Sigmoid colon (tissue), 6 donors: ENCODE measurements at regions not wholly inside any gene's neighbourhood (a gene's known extent, or its start where the extent isn't known, plus 50 kb on each side); places are given as distances from the start of the nearest gene placed in this dataset.

ENCODE experiments used
- DNase-seq: peaks from one replicate; pipeline ENCODE4 v3.0.0-alpha.2; 2019
- H3K27ac ChIP-seq, 4 donors: fragments of 200-600 bp; sonication (generic); one replicate each; pipeline ENCODE4 v1.5.1; 2016 to 2019; ENCODE audit warnings: mild to moderate bottlenecking in 1 of 4
- H3K27me3 ChIP-seq, 3 donors: fragments of 200-600 bp; sonication (generic); one replicate each; pipeline ENCODE4 v1.5.1; 2019; ENCODE audit warnings: mild to moderate bottlenecking in 1 of 3
- H3K36me3 ChIP-seq, 4 donors: fragments of 200-600 bp; sonication (generic); one replicate each; pipeline ENCODE4 v1.5.1; 2016 to 2019
- H3K4me1 ChIP-seq, 4 donors: fragments of 200-600 bp; sonication (generic); one replicate each; pipeline ENCODE4 v1.5.1; 2017 to 2019
- H3K4me3 ChIP-seq, 4 donors: fragments of 200-600 bp; sonication (generic); one replicate each; pipeline ENCODE4 v1.5.1; 2017 to 2019; ENCODE audit warnings: mild to moderate bottlenecking in 2 of 4, moderate library complexity in 1 of 4
- H3K9me3 ChIP-seq, 4 donors: fragments of 200-600 bp in 3 of 4; sonication (generic) in 3 of 4; one replicate each; pipeline versions ENCODE4 v1.5.1 to v1.6.1; 2013 to 2019
- CTCF ChIP-seq, 4 experiments: fragments of 450-650 bp in 3 of 4; fragments of 200-600 bp in 1 of 4; IDR thresholded peaks; one replicate each; pipeline ENCODE4 v1.5.1; 2016 to 2019; ENCODE audit warnings: antibody characterized with exemption in 4 of 4, mild to moderate bottlenecking in 3 of 4, moderate library complexity in 2 of 4
- EP300 ChIP-seq, 4 donors: sonication (generic); formaldehyde crosslinking; IDR thresholded peaks; one replicate each; pipeline ENCODE4 v1.6.1; 2017; ENCODE audit warnings: antibody characterized with exemption in 4 of 4
- POLR2A ChIP-seq, 2 donors: fragments of 450-650 bp; IDR thresholded peaks; one replicate each; pipeline ENCODE4 v1.6.1; 2016; ENCODE audit warnings: antibody characterized with exemption in 2 of 2, mild to moderate bottlenecking in 2 of 2, moderate library complexity in 2 of 2
- POLR2AphosphoS5 ChIP-seq, 4 donors: sonication (generic); formaldehyde crosslinking; IDR thresholded peaks; one replicate each; pipeline ENCODE4 v1.6.1; 2017; ENCODE audit warnings: antibody characterized with exemption in 4 of 4
- WGBS, 2 donors: extraction: QIAGEN DNeasy Blood & Tissue Kit; methylation state at CpG; one replicate each; pipeline ENCODE4 v1.1.7; 2013; 5-methylcytosine and 5-hydroxymethylcytosine counted together
- intact Hi-C: fragments of 100-400 bp; cut with DNase I; formaldehyde crosslinking; loops from one replicate; pipeline ENCODE4 v1.15.1; 2023
- donor health status: healthy with polysubstance abuse.
- donor health status: healthy.

GRCh38 chr3:117171124-117171523 lies 461.5 kb downstream of the TUSC7 start:
- Histone ChIP-seq H3K27ac (no peak overlapping the region), H3K36me3 (no peaks in the 10 kb centered on the region), H3K4me1 (no peaks in the 10 kb centered on the region), H3K27me3 (no peaks in the 10 kb centered on the region), H3K4me3 (no peak overlapping the region), H3K9me3 (no peaks in the 10 kb centered on the region)
- no peak for DNase-seq
- TF ChIP-seq CTCF (IDR thresholded peaks at IDR 0.05), result no peak
- no peak for TF ChIP-seq EP300 (IDR thresholded peaks at IDR 0.05)
- no peak for TF ChIP-seq POLR2A (IDR thresholded peaks at IDR 0.05)
- no peak for TF ChIP-seq POLR2AphosphoS5 (IDR thresholded peaks at IDR 0.05)
- intact Hi-C loops, result no loop called here

GRCh38 chr3:117172426-117172825 lies 462.8 kb downstream of the TUSC7 start:
- Histone ChIP-seq H3K36me3 (no peaks in the 10 kb centered on the region), H3K9me3 (no peaks in the 10 kb centered on the region), H3K27ac (no peak overlapping the region), H3K4me3 (no peak overlapping the region), H3K4me1 (no peaks in the 10 kb centered on the region), H3K27me3 (no peaks in the 10 kb centered on the region)
- WGBS, 2 donors, result 74 to 87% methylated on average over 1 of the region's 1 CpG
- intact Hi-C loops, result no loop called here
- no peak for DNase-seq
- no peak for TF ChIP-seq EP300 (IDR thresholded peaks at IDR 0.05)
- TF ChIP-seq CTCF (IDR thresholded peaks at IDR 0.05), result no peak
- TF ChIP-seq POLR2AphosphoS5 (IDR thresholded peaks at IDR 0.05), result no peak
- no peak for TF ChIP-seq POLR2A (IDR thresholded peaks at IDR 0.05)

- no peak overlapping the region for H3K4me3 ChIP-seq
- 14 to 54% methylated on average over 1 of the region's 1 CpG for WGBS, 2 donors
- intact Hi-C loops, result no loop called here
- peaks cover 0 to 6% (median 0%) of the 10 kb centered on the region in 4 donors for H3K4me1 ChIP-seq
- no peak overlapping the region for H3K27ac ChIP-seq
- H3K9me3 ChIP-seq, result no peaks in the 10 kb centered on the region
- no peak for DNase-seq
- no peak for TF ChIP-seq CTCF (IDR thresholded peaks at IDR 0.05)
- no peak for TF ChIP-seq EP300 (IDR thresholded peaks at IDR 0.05)
- no peak for TF ChIP-seq POLR2AphosphoS5 (IDR thresholded peaks at IDR 0.05)
- TF ChIP-seq POLR2A (IDR thresholded peaks at IDR 0.05), result no peak
- H3K36me3 ChIP-seq, result no peaks in the 10 kb centered on the region
- no peaks in the 10 kb centered on the region for H3K27me3 ChIP-seq
These were observed 471.6 kb downstream of the TUSC7 start for GRCh38 chr3:117181222-117181621.

GRCh38 chr3:117184574-117184973 lies 475.0 kb downstream of the TUSC7 start:
- Histone ChIP-seq H3K27me3 (no peaks in the 10 kb centered on the region), H3K27ac (no peak overlapping the region), H3K9me3 (no peaks in the 10 kb centered on the region), H3K4me1 (peaks cover 0 to 6% (median 0%) of the 10 kb centered on the region in 4 donors), H3K4me3 (no peak overlapping the region), H3K36me3 (no peaks in the 10 kb centered on the region)
- TF ChIP-seq CTCF (IDR thresholded peaks at IDR 0.05) (no peak), POLR2A (IDR thresholded peaks at IDR 0.05) (no peak), POLR2AphosphoS5 (IDR thresholded peaks at IDR 0.05) (no peak), EP300 (IDR thresholded peaks at IDR 0.05) (no peak)
- DNase-seq, result no peak
- WGBS, 2 donors, result 89 to 90% methylated on average over 4 of the region's 4 CpGs
- intact Hi-C loops, result no loop called here

GRCh38 chr3:117191245-117191644 lies 481.7 kb downstream of the TUSC7 start:
- Histone ChIP-seq H3K36me3 (no peaks in the 10 kb centered on the region), H3K27ac (no peak overlapping the region), H3K9me3 (no peaks in the 10 kb centered on the region), H3K4me3 (no peak overlapping the region), H3K27me3 (no peaks in the 10 kb centered on the region), H3K4me1 (no peaks in the 10 kb centered on the region)
- DNase-seq, result no peak
- TF ChIP-seq POLR2A (IDR thresholded peaks at IDR 0.05) (no peak), POLR2AphosphoS5 (IDR thresholded peaks at IDR 0.05) (no peak), CTCF (IDR thresholded peaks at IDR 0.05) (no peak), EP300 (IDR thresholded peaks at IDR 0.05) (no peak)
- 88 to 89% methylated on average over 1 of the region's 1 CpG for WGBS, 2 donors
- intact Hi-C loops, result no loop called here
